Coronary artery (tissue), 2 donors: ENCODE measurements at regions not wholly inside any gene's neighbourhood (a gene's known extent, or its start where the extent isn't known, plus 50 kb on each side); places are given as distances from the start of the nearest gene placed in this dataset.

ENCODE experiments used
- DNase-seq: peaks from one replicate; pipeline ENCODE4 v3.0.0-alpha.2; 2017; ENCODE audit warnings: low spot score
- H3K27ac ChIP-seq, 2 donors: fragments of 200-600 bp; sonication (generic); one replicate each; pipeline ENCODE4 v1.5.1; 2016 to 2019
- H3K4me3 ChIP-seq: fragments of 200-600 bp; sonication (generic); 2 replicates; pipeline ENCODE4 v1.5.1; 2016; ENCODE audit warnings: mild to moderate bottlenecking, moderate library complexity
- TF ChIP-seq, protein P1 (sequence below): fragments of 200-600 bp; sonication (generic); IDR thresholded peaks from one replicate; pipeline ENCODE4 v1.5.1; 2019; ENCODE audit warnings: antibody characterized with exemption

DNA sequence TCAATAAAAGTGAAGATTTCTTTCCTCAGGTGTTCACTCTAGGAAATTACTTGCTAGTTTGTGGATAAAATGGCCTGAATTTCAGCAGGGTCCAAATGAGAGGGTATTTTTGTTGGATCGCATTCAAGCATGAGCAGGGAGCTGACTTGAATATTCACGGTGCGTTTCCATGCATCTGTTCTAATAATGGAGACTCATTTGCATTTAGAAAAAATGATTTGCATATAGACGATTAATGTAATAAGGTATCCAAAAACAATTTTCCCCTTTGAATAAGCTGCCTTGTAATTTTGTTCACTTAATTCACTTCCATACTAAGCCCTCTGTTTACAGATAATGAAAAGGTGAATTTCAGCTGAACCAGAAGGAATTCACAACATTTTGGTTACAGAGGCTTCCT, 130.9 kb upstream of the AJAP1 start:
- DNase-seq, result no peak
- Histone ChIP-seq H3K4me3 (no peak overlapping the region), H3K27ac (no peak overlapping the region)
- TF ChIP-seq, protein P1, sequence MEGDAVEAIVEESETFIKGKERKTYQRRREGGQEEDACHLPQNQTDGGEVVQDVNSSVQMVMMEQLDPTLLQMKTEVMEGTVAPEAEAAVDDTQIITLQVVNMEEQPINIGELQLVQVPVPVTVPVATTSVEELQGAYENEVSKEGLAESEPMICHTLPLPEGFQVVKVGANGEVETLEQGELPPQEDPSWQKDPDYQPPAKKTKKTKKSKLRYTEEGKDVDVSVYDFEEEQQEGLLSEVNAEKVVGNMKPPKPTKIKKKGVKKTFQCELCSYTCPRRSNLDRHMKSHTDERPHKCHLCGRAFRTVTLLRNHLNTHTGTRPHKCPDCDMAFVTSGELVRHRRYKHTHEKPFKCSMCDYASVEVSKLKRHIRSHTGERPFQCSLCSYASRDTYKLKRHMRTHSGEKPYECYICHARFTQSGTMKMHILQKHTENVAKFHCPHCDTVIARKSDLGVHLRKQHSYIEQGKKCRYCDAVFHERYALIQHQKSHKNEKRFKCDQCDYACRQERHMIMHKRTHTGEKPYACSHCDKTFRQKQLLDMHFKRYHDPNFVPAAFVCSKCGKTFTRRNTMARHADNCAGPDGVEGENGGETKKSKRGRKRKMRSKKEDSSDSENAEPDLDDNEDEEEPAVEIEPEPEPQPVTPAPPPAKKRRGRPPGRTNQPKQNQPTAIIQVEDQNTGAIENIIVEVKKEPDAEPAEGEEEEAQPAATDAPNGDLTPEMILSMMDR, result no peak

DNA sequence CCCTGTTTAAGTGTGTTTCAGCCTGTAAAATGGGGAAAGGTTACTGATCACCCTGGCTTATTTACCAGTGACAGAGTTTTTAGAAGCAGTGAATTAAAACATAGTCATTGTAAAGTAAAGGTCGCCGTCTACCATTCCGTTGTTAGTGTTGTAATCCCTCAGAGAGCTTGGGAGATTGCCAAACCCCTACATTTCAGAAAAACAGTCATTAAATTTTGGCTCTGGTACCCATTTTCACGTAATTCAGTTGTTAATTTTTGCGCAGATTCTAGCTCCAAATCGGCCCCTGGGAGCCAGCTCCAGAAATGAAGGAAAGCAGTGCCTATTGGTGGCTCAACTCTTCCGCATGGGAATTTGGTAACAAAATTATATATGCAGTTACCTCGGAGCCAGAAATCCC, 127.7 kb upstream of the AJAP1 start:
- TF ChIP-seq, protein P1, result no peak

DNA sequence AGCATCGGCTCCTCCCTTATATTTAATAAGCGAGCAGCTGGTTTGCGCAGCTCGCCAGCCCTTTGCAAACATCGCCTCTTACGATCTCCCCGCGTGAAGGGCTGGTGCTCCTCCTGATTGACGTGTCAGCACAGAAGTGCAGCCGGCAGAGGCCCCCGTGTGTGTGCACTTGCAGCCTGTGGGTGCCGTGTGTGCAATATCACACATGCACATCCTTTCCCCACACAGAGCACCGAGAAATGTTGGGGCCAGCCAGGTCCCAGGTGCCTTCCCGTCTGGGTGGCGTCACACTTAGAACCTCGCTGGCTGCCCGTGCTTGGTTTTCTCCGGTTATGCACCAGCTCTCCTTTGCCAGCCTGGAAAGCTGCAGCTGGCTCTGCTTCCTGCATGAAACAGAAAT, 126.6 kb upstream of the AJAP1 start:
- TF ChIP-seq, protein P1, result no peak
- Histone ChIP-seq H3K4me3 (no peak overlapping the region), H3K27ac (no peak overlapping the region)
- peak; percentile 21 for DNase-seq

More for the DNA sequence above, 127.7 kb upstream of the AJAP1 start:
- Histone ChIP-seq H3K4me3 (no peak overlapping the region), H3K27ac (no peak overlapping the region)
- DNase-seq, result no peak

DNA sequence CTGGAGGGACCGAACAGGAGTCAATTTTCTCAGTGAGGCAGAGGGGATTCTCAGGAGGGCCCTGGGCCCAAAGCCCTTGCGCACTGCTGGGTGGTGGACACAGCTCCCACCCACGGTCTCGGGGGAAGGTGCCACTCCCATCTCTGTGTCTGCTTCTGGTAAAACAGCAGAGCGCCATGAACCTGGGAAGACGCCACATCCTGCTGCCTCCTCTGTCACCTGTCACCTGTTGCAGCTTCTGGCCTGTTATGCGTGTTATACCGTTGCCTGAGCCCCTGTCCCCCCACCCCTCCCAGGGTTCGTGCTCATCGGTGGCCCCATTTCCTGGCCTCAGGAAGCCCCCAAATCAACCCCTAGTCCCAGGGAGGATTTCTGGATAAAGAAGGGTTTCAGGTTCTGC, 125.8 kb upstream of the AJAP1 start:
- no peak overlapping the region for H3K4me3 ChIP-seq
- TF ChIP-seq, protein P1, result no peak
- H3K27ac ChIP-seq, result no peak overlapping the region
- DNase-seq, result peak; percentile 29

DNA sequence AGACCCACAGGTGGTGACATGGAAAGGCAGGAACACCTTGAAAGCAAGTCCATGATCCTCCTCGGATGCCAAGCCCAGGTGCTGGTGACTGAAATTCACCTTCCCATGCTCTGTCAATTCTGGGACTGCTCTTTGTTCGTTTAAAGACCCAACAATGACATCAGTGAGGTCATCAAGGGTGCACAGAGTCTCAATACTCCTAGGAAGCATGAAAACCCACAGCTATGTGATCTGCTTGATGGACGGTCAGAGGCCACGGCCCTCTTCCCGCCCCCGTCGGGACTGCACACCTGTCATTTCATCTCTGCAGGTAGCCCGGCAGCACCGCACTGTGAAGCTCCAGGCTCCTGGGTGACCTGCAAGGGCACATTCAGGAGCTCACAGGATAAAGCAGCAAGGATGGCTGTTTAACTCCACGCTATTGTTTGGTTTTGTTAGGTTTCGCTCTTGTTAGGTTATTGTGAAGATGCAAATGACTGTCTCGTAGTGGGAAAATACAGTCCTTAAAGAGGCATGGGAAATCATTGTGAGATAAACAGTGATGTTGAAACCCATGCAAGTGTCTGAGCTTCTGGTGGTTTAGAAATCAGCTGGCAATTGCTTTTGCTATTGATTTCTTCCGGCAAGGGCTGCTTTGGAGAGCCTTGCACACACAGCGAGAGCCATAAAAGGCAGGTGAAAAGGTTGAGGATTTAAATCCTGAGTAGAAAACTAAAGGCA, 124.8 kb upstream of the AJAP1 start:
- no peak overlapping the region for H3K27ac ChIP-seq
- TF ChIP-seq, protein P1, result no peak
- DNase-seq, result peak; percentile 63
- no peak overlapping the region for H3K4me3 ChIP-seq

DNA sequence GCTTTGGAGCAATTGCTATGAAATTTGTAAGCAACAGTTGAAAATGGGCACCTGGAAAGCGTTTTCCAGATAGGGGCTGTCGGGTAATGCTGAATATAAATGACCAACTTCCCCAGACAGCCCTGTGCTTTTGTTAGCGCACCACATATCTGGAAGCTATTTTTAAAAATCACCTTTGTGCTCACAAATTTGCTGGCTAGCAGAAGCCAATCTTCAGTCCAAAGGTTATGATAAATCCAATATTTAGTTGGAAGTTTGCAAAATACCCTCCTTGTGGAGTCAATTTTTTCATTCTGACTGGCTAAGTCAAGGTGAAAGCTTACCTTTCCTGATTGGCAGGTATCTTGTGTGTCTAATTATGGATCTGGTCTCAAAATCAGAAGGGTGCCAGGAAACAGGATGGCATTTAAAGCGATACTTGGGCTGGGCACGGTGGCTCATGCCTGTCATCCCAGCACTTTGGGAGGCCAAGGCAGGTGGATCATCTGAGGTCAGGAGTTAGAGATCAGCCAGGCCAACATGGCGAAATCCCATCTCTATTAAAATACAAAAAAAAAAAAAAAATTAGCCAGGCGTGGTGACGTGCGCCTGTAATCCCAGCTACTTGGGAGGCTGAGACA, 124.1 kb upstream of the AJAP1 start:
- TF ChIP-seq, protein P1, result no peak
- H3K27ac ChIP-seq, result no peak overlapping the region
- DNase-seq, result no peak
- H3K4me3 ChIP-seq, result no peak overlapping the region

DNA sequence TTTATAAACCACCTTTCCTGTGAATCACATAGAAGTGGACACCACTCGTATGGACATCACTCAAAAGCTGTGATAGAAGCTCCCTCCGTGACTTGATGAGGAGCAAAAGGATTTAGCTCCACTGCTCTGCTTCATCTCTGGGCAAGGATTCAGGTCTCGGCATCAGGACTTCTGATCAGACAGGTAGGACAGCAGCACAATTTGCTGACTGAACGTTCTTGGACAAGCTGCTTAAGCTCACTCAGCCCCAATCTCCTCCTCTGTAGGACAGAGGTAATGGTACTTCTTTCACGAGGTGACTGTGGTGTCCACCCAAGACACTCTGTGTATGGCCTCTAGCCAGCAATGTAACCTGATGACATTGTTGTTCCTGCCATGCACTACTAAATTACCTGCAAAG, 122.6 kb upstream of the AJAP1 start:
- Histone ChIP-seq H3K27ac (no peak overlapping the region), H3K4me3 (no peak overlapping the region)
- no peak for DNase-seq
- TF ChIP-seq, protein P1, result no peak
